Panc1 (cell line): ENCODE measurements at regions not wholly inside any gene's neighbourhood (a gene's known extent, or its start where the extent isn't known, plus 50 kb on each side); places are given as distances from the start of the nearest gene placed in this dataset.

Experiments
- ATAC-seq: fragments of 200-7000 bp; cut with Tn5 transposase; 2 replicates; pipeline ENCODE4 v1.9.1; 2020; ENCODE audit warnings: mild to moderate bottlenecking, moderate library complexity
- BruUV-seq: library from RNA; stranded (reverse); fragments of 400-500 nt; replicated peaks from 2 replicates; lab custom pipeline; 2021; lab: Mats Ljungman, UMichigan
- CTCF ChIA-PET: fragments of 300-600 bp; sonication (Branson Sonifier 250); formaldehyde crosslinking; loops from one replicate; lab custom pipeline; 2022; ENCODE audit warnings: antibody characterized with exemption; lab: Charles Lee
- POLR2A ChIA-PET: fragments of 300-600 bp; sonication (Branson Sonifier 250); formaldehyde crosslinking; loops from one replicate; lab custom pipeline; 2022; ENCODE audit warnings: antibody characterized with exemption; lab: Charles Lee
- DNase-seq: peaks from one replicate; pipeline ENCODE4 v3.0.0-alpha.2; 2010; ENCODE audit warnings: low read depth, low spot score
- H3K27ac ChIP-seq: 2 replicates; pipeline ENCODE4 v1.5.1; 2011; ENCODE audit warnings: mild to moderate bottlenecking, low read length, inconsistent platforms
- H3K27me3 ChIP-seq: fragments of 200-500 bp; sonication (Bioruptor generic); 2 replicates; pipeline ENCODE4 v1.6.0; 2014; ENCODE audit warnings: low read length, inconsistent platforms; ENCODE audit not compliant: control insufficient read depth, insufficient read depth
- H3K36me3 ChIP-seq: fragments of 200-500 bp; sonication (Bioruptor generic); 2 replicates; pipeline ENCODE4 v1.5.1; 2014; ENCODE audit warnings: inconsistent platforms, mild to moderate bottlenecking, low read length, moderate library complexity; ENCODE audit not compliant: control insufficient read depth, insufficient read depth
- H3K4me1 ChIP-seq: 2 replicates; pipeline ENCODE4 v1.5.1; 2011; ENCODE audit warnings: inconsistent platforms, mild to moderate bottlenecking, low read length, moderate library complexity; ENCODE audit not compliant: control insufficient read depth, insufficient read depth
- H3K4me3 ChIP-seq, 2 experiments: 2 replicates each; pipeline ENCODE4 v1.5.1; 2011 to 2012; ENCODE audit warnings: low read depth in 2 of 2, low read length in 2 of 2, mild to moderate bottlenecking in 2 of 2, inconsistent platforms in 1 of 2, moderate library complexity in 1 of 2
- H3K9me3 ChIP-seq: fragments of 200-500 bp; sonication (Bioruptor generic); 2 replicates; pipeline ENCODE4 v1.5.1; 2014; ENCODE audit warnings: low read depth, mild to moderate bottlenecking, inconsistent platforms, low read length, moderate library complexity; ENCODE audit not compliant: control insufficient read depth, insufficient read depth
- POLR2AphosphoS5 ChIP-seq: IDR thresholded peaks from 2 replicates; pipeline ENCODE4 v1.6.1; 2012; ENCODE audit warnings: mild to moderate bottlenecking, low read depth, low read length, moderate library complexity
- SIN3A ChIP-seq: IDR thresholded peaks from 2 replicates; pipeline ENCODE4 v1.6.1; 2012; ENCODE audit warnings: low read depth, mild to moderate bottlenecking, low read length, moderate library complexity, borderline replicate concordance; ENCODE audit not compliant: insufficient read depth
- TCF7L2 ChIP-seq: IDR thresholded peaks from 2 replicates; pipeline ENCODE4 v1.6.1; 2011; ENCODE audit warnings: mild to moderate bottlenecking, low read depth, low read length, inconsistent platforms
- in situ Hi-C: cut with HindIII; loops from 2 replicates; pipeline ENCODE4 v1.10.0; 2016; ENCODE audit warnings: low sequenced_read_pairs, low pct_unique_long_range_greater_than_20kb
- intact Hi-C: fragments of 100-400 bp; cut with micrococcal nuclease; formaldehyde crosslinking; loops from one replicate; pipeline ENCODE4 v1.10.0; 2022; ENCODE audit not compliant: unreplicated experiment
- TF ChIP-seq, protein P1 (sequence below), 2 experiments: IDR thresholded peaks; 2 replicates each; pipeline ENCODE4 v1.6.1; 2011 to 2012; ENCODE audit warnings: low read depth in 2 of 2, control low read depth in 1 of 2, low read length in 1 of 2, mild to moderate bottlenecking in 1 of 2, moderate library complexity in 1 of 2; ENCODE audit not compliant: insufficient read depth in 1 of 2
- TF ChIP-seq, protein P2 (sequence below): fragments of 450-650 bp; IDR thresholded peaks from 2 replicates; pipeline ENCODE4 v1.5.1; 2017; ENCODE audit warnings: mild to moderate bottlenecking

- ATAC-seq, result no peak
- ChIA-PET CTCF (interaction anchor here (0.6 kb wide), 1 partner anchor 1575 kb away, joined by 3 read pairs; no protein-coding TSS in a partner anchor), POLR2A (no interaction called here)
- in situ Hi-C loops (no loop called here), intact Hi-C loops (no loop called here)
- Histone ChIP-seq H3K27ac (no peak overlapping the region), H3K9me3 (no peaks in the 10 kb centered on the region), H3K4me1 (no peaks in the 10 kb centered on the region), H3K36me3 (no peaks in the 10 kb centered on the region), H3K27me3 (no peaks in the 10 kb centered on the region; the same call in 1 of the 2 replicates), H3K4me3 (no peak overlapping the region)
- no peak for DNase-seq
- BruUV-seq, result no TSS peak
- TF ChIP-seq TCF7L2, result no peak
- TF ChIP-seq POLR2AphosphoS5, result no peak
- TF ChIP-seq SIN3A, result no peak
- TF ChIP-seq, protein P1, sequence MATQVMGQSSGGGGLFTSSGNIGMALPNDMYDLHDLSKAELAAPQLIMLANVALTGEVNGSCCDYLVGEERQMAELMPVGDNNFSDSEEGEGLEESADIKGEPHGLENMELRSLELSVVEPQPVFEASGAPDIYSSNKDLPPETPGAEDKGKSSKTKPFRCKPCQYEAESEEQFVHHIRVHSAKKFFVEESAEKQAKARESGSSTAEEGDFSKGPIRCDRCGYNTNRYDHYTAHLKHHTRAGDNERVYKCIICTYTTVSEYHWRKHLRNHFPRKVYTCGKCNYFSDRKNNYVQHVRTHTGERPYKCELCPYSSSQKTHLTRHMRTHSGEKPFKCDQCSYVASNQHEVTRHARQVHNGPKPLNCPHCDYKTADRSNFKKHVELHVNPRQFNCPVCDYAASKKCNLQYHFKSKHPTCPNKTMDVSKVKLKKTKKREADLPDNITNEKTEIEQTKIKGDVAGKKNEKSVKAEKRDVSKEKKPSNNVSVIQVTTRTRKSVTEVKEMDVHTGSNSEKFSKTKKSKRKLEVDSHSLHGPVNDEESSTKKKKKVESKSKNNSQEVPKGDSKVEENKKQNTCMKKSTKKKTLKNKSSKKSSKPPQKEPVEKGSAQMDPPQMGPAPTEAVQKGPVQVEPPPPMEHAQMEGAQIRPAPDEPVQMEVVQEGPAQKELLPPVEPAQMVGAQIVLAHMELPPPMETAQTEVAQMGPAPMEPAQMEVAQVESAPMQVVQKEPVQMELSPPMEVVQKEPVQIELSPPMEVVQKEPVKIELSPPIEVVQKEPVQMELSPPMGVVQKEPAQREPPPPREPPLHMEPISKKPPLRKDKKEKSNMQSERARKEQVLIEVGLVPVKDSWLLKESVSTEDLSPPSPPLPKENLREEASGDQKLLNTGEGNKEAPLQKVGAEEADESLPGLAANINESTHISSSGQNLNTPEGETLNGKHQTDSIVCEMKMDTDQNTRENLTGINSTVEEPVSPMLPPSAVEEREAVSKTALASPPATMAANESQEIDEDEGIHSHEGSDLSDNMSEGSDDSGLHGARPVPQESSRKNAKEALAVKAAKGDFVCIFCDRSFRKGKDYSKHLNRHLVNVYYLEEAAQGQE (IDR thresholded peaks at IDR 0.05; ENCODE audit: insufficient read depth in 1 of 2, low read depth in 2 of 2, low read length in 1 of 2), result no peak
- TF ChIP-seq, protein P2, sequence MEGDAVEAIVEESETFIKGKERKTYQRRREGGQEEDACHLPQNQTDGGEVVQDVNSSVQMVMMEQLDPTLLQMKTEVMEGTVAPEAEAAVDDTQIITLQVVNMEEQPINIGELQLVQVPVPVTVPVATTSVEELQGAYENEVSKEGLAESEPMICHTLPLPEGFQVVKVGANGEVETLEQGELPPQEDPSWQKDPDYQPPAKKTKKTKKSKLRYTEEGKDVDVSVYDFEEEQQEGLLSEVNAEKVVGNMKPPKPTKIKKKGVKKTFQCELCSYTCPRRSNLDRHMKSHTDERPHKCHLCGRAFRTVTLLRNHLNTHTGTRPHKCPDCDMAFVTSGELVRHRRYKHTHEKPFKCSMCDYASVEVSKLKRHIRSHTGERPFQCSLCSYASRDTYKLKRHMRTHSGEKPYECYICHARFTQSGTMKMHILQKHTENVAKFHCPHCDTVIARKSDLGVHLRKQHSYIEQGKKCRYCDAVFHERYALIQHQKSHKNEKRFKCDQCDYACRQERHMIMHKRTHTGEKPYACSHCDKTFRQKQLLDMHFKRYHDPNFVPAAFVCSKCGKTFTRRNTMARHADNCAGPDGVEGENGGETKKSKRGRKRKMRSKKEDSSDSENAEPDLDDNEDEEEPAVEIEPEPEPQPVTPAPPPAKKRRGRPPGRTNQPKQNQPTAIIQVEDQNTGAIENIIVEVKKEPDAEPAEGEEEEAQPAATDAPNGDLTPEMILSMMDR, result no peak
Observed at GRCh38 chr2:219798430-219798829, 171.0 kb downstream of the SLC4A3 start.

DNA sequence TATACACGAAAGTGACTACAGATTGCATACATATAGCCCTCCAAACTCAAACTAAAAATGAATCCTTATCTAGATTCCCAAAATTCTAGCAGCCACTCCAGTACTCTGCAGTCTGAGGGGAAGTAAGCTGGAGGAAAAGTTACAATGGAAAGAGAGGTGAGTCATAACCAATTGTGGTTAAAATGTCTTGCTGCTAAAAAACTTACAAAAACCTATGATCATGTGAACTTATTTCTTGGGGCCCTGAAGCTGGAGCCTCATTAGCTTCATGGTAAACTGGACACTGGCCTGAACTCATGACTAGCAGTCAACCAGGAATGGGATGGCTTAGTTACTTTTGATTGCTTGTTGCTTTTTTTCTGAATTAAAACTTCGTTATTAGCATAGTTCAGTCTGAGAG is 175.9 kb downstream of the SLC4A3 start:
- CTCF ChIA-PET, result no interaction called here
- TF ChIP-seq TCF7L2, result no peak
- TF ChIP-seq, protein P1 (IDR thresholded peaks at IDR 0.05; ENCODE audit: insufficient read depth in 1 of 2, low read depth in 2 of 2, low read length in 1 of 2), result no peak
- no peak for TF ChIP-seq SIN3A
- TF ChIP-seq, protein P2, result no peak
- TF ChIP-seq POLR2AphosphoS5, result no peak

More for the DNA sequence above, 175.9 kb downstream of the SLC4A3 start:
- Histone ChIP-seq H3K9me3 (no peaks in the 10 kb centered on the region), H3K27me3 (no peaks in the 10 kb centered on the region), H3K4me1 (no peaks in the 10 kb centered on the region), H3K27ac (no peak overlapping the region), H3K36me3 (no peaks in the 10 kb centered on the region), H3K4me3 (no peak overlapping the region)
- no peak for DNase-seq
- in situ Hi-C loops (no loop called here), intact Hi-C loops (no loop called here)
- no TSS peak for BruUV-seq
- no peak for ATAC-seq
- POLR2A ChIA-PET, result no interaction called here
